H1 (cell line): ENCODE measurements at regions not wholly inside any gene's neighbourhood (a gene's known extent, or its start where the extent isn't known, plus 50 kb on each side); places are given as distances from the start of the nearest gene placed in this dataset.

Experiments
- KDM1A ChIP-seq: fragments of 200-600, 300-600 bp; sonication (generic); IDR thresholded peaks from 2 replicates; pipeline ENCODE4 v1.7.1; 2016; ENCODE audit warnings: mild to moderate bottlenecking, low read length, borderline replicate concordance

GRCh38 chr13:63044589-63045313, 1629.1 kb upstream of the PCDH20 start (continued):
- TF ChIP-seq KDM1A = no peak
